NCI-H510A treated with DMSO at 0.1 percent for 48 hours (cell line): ENCODE measurements at regions not wholly inside any gene's neighbourhood (a gene's known extent, or its start where the extent isn't known, plus 50 kb on each side); places are given as distances from the start of the nearest gene placed in this dataset.

Source experiments
- DNase-seq: peaks from one replicate; lab custom pipeline; 2025; lab: John Stamatoyannopoulos, UW

DNA sequence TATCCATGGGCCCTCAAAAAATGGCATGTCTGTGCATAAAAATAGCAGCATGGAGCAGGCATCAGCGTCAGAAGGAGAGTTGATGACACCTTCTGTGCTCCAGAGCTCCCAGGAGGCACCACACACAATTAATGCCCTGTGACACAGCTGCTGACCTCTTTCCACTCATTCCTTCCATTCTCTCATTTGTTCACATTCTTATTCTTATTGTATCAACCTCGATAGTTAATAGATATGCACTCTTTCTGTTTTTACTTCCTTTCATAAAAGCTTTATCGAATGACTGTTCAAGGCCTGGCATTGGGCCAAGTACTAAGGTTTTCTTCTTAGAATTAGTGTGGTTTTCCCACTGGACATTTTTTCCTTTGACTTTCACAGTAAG, 266.0 kb upstream of the MTNR1B start:
- DNase-seq, result no peak

DNA sequence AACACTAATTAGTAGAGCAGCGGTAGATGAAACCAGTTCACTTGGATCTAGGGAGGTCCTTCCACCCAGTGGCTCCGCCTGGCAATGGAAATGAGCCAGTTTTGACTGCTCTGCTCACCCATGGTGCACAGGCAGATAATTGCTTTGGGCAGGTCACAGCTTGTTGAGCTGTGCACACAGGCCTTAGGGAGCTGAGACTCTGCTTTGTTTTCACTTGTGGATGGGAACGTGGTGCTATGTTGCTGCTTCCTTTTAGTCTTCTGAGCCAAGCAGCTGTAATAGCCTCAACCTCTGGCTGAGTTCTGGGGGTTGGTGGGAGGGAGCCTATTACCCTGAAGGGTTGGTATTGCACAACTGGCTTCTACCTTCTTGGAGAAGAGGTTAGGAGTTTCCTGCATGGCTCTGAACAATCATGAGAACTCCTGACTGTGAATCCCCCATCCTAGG, 262.3 kb upstream of the MTNR1B start:
- peak; percentile 96 for DNase-seq

GRCh38 chr11:92707665-92708064, 261.8 kb upstream of the MTNR1B start:
- peak; percentile 90 for DNase-seq

DNA sequence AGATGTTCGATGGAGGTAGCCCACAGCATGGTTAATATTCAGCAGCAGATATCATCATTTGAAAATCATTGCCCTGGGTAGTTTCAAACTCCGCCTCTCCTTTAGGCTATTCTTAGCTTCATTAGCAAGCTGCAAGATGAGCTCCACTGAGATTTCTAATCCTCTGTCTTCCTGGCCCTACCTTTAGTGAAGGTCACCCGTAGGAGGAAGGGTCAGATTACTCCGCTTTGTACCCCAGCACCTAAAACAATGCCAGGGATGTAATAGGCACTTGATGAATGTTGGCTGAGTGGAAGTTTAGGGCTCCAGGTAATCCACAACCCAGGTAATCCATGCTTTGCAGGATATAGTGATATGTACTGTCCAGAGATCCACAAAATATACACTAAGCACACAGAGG, 260.1 kb upstream of the MTNR1B start:
- no peak for DNase-seq

DNA sequence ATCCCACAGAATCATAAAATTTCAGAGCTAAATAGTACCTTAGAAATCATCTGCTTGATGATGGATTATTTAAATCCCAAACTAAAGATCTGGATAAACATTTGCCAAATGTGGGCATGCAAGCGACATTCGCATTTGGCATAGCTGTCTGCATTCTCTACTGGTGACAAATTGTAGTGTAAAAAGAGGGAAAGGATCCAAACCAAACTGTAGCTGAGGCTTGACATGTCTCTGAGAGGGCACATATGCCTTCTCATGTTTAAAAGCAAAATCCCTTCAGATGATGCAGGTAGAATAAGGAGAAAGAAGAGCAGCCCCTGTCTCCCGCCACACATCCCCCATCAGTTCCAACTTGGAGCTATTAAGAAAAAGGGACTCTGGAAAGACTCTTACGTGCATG, 257.5 kb upstream of the MTNR1B start:
- no peak for DNase-seq

- DNase-seq, result no peak
Measured at GRCh38 chr11:92714111-92714510, 255.3 kb upstream of the MTNR1B start.

GRCh38 chr11:92717240-92717639, 252.2 kb upstream of the MTNR1B start:
- DNase-seq, result no peak

DNA sequence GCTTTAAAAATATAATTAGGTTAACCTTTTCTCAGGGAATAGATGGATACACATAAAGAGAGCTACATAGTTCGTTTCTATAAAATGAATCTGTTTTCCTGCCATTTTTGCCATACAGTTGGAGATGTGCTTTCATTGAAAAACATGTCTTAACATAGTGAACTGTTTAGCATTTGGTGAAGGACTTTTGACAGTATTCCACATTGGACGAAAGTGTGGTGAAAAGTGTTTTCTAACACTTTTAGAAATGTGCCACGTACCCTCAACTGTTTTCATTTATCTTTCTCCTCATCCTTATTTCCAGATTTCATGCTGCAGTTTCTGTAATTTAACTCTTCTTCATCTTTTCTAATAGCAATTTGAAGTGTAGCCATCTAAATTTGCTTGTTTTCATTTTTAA, 249.1 kb upstream of the MTNR1B start:
- DNase-seq, result no peak

GRCh38 chr11:92725352-92725751, 244.1 kb upstream of the MTNR1B start:
- no peak for DNase-seq

GRCh38 chr11:92727123-92727522, 242.3 kb upstream of the MTNR1B start:
- DNase-seq, result no peak

- no peak for DNase-seq
Measured at GRCh38 chr11:92727769-92728168, 241.7 kb upstream of the MTNR1B start.

DNA sequence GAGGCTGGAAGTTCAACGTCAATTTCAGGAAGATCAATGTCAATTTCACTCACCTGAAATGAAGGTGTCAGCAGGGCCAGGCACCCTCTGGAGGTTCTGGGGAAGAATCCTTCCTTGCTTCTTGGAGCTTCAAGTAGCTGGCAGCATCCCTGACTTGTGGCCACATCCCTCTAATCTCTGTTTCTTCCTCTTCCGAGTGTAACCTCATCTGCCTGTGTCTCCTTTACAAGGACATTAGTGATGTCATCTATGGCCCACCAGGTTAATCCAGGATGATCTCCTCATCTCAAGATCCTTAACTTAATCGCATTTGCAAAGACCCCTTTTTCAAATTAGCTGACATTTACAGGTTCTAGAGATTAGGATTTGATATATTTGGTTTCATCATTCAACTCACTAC, 240.8 kb upstream of the MTNR1B start:
- no peak for DNase-seq

DNA sequence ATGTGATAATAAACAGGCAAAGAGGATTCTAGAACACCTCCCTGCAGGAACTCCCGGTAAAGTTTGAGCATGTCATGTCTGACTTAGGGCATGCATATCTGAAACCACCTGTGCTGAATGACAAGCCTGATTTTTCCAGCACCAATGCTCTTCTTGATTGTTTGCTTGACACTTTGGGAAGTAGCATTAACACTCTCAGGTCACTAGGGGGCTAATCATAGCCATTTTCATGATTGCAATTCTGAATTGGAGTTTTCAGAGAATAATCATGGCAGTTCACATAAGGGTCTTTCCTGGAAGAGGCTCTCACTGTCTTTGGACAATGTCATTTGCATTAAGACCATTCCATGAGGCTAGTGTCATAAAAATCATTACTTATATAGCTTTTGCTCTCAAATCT, 234.4 kb upstream of the MTNR1B start:
- DNase-seq, result no peak

DNA sequence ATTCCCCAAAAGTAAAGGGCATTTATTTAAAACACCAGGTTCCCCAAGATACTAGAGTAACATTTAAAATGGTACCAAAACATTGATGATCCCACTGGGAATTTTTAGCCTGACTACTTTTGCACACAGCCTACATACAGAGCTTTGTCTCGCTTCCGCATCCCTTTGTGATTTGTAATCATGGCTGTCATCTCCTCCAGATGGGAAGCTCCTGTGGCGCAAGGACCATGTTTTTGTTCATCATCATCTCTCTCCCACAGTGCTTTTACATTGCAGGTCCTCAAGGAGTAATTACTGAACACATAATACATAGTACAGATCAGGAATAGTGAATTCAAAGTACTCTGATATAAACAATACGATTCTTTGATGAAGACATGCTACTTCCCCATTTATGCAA, 231.2 kb upstream of the MTNR1B start:
- DNase-seq, result no peak

- DNase-seq, result no peak
Measured at GRCh38 chr11:92739041-92739440, 230.4 kb upstream of the MTNR1B start.

- no peak for DNase-seq
Measured at GRCh38 chr11:92739491-92739890, 230.0 kb upstream of the MTNR1B start.

GRCh38 chr11:92740276-92740675, 229.2 kb upstream of the MTNR1B start:
- DNase-seq, result no peak

- DNase-seq, result no peak
Measured at GRCh38 chr11:92744929-92745585, 224.4 kb upstream of the MTNR1B start.

DNA sequence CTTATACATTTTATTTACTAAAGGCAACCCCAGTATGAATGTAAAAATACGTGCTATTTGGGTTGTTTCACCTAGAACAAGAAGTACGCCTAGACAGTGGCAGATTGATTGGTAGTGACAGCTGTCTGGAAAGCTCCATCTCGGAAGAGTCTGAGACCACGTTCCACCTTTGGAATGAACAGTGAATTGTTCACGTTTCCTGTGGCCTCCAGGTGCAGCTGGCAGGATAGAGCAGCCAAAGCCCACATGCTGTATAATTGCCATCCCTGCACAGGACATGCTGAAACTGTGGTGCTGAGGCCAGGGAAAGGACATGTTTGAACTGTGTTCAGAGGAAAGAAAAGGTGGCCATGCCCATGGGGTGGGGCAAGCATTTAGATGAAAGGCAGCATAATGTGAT, 218.7 kb upstream of the MTNR1B start:
- DNase-seq, result no peak

GRCh38 chr11:92751594-92751993, 217.9 kb upstream of the MTNR1B start:
- DNase-seq, result no peak

- no peak for DNase-seq
Measured at GRCh38 chr11:92752122-92752521, 217.3 kb upstream of the MTNR1B start.

DNA sequence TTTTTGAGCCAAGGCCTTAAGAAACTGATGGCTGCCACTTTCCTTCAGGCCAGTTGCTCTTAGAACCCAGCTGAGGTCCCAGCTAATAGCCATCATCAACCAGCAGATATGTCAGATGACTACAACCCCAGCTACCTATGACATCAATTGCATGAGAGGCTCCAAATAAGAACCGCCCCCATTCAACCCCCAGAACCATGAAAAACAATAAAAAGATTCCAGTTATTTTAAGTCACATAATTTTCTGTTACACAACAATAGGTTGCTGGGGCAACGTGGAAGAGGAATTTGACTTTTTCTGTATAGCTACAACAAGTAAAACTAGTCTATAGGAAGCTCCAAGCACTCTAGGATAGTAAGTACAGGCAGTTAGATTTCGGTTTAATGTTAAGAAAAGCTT, 216.3 kb upstream of the MTNR1B start:
- DNase-seq, result no peak

DNA sequence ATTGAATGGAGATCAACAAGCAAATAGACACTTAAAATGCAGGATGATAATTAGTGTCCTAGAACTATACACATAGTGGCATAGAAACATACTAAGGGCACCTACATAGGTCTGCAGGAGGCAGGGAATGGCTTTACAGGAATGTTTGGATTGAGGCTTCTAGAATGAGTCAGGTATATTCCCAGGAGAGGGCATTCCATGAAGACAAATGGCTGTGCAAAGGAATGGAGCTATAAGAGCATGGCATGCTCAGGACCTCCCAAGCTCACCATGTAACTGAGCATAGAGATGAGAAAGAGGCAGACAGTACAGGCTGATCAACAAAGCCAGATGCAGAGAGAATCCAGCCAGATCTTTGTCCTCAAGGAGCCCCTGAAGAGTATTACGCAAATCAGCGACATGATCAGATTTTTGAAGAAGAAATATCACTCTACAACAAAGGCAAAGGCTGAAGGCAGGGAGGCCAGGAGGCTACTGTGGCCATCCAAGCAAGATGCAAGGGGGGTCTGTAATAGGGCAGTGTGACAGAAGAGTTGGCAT, 211.1 kb upstream of the MTNR1B start:
- DNase-seq, result no peak

GRCh38 chr11:92759571-92760214, 209.8 kb upstream of the MTNR1B start:
- no peak for DNase-seq
